ENCODE measurements at regions not wholly inside any gene's neighbourhood (a gene's known extent, or its start where the extent isn't known, plus 50 kb on each side); places are given as distances from the start of the nearest gene placed in this dataset.

- Histone ChIP-seq H3K36me3 (ENCODE audit: insufficient read depth, low read length) (no peaks in the 10 kb centered on the region), H3K9me3 (ENCODE audit: low read length) (peaks cover 3% of the 10 kb centered on the region), H3K79me2 (replicated peaks; ENCODE audit: insufficient read depth, low read length) (no peaks in the 10 kb centered on the region), H3K4me3 (ENCODE audit: low read length) (no peak overlapping the region), H3K9ac (ENCODE audit: low read length) (no peak overlapping the region), H3K27ac (ENCODE audit: low read length) (no peak overlapping the region), H3K9me2 (ENCODE audit: insufficient read depth, low read length) (no peaks in the 10 kb centered on the region), H3K27me3 (ENCODE audit: insufficient read depth, low read depth, low read length) (no peaks in the 10 kb centered on the region), H3K4me2 (ENCODE audit: low read length) (no peak overlapping the region), H4K20me1 (ENCODE audit: insufficient read depth) (no peaks in the 10 kb centered on the region), H3F3A (ENCODE audit: insufficient read depth, low read length, poor library complexity, severe bottlenecking) (no peaks in the 10 kb centered on the region), H2AFZ (ENCODE audit: low read depth, low read length) (no peak overlapping the region)
- TF ChIP-seq POLR2AphosphoS5 (IDR thresholded peaks at IDR 0.05): no peak
- no peak for TF ChIP-seq EP300 (conservative IDR thresholded peaks at IDR 0.05; ENCODE audit: poor library complexity, severe bottlenecking)
- no peak for TF ChIP-seq REST (IDR thresholded peaks at IDR 0.05; ENCODE audit: borderline replicate concordance)
- TF ChIP-seq RAD21 (conservative IDR thresholded peaks at IDR 0.05): no peak
- TF ChIP-seq SMC3 (conservative IDR thresholded peaks at IDR 0.05; ENCODE audit: poor library complexity): no peak
- no peak for TF ChIP-seq CTCF (IDR thresholded peaks at IDR 0.05; ENCODE audit: poor library complexity, severe bottlenecking)
Measured at GRCh38 chr5:98605426-98605825, 168.0 kb upstream of the RGMB start.

GRCh38 chr5:98606961-98607360 lies 166.5 kb upstream of the RGMB start:
- TF ChIP-seq EP300 (conservative IDR thresholded peaks at IDR 0.05; ENCODE audit: poor library complexity, severe bottlenecking) (no peak), EZH2 (IDR thresholded peaks at IDR 0.05; ENCODE audit: borderline replicate concordance, insufficient read depth, low read length, poor library complexity, severe bottlenecking) (no peak), POLR2AphosphoS5 (IDR thresholded peaks at IDR 0.05) (no peak), MXI1 (conservative IDR thresholded peaks at IDR 0.05; ENCODE audit: poor library complexity, severe bottlenecking) (no peak), CTCF (IDR thresholded peaks at IDR 0.05; ENCODE audit: poor library complexity, severe bottlenecking) (no peak), TAF1 (IDR thresholded peaks at IDR 0.05; ENCODE audit: low read depth) (no peak), RAD21 (conservative IDR thresholded peaks at IDR 0.05) (no peak), SMC3 (conservative IDR thresholded peaks at IDR 0.05; ENCODE audit: poor library complexity) (no peak), REST (IDR thresholded peaks at IDR 0.05; ENCODE audit: borderline replicate concordance) (no peak)
- H3K9me3 ChIP-seq (ENCODE audit: low read length): no peaks in the 10 kb centered on the region
- no peaks in the 10 kb centered on the region for H3F3A ChIP-seq (ENCODE audit: insufficient read depth, low read length, poor library complexity, severe bottlenecking)
- H3K4me3 ChIP-seq (ENCODE audit: low read length): no peak overlapping the region
- no peak overlapping the region for H2AFZ ChIP-seq (ENCODE audit: low read depth, low read length)
- H3K36me3 ChIP-seq (ENCODE audit: insufficient read depth, low read length): no peaks in the 10 kb centered on the region
- no peaks in the 10 kb centered on the region for H3K79me2 ChIP-seq (replicated peaks; ENCODE audit: insufficient read depth, low read length)
- no peaks in the 10 kb centered on the region for H3K27me3 ChIP-seq (ENCODE audit: insufficient read depth, low read depth, low read length)
- no peak overlapping the region for H3K27ac ChIP-seq (ENCODE audit: low read length)
- no peak overlapping the region for H3K4me2 ChIP-seq (ENCODE audit: low read length)
- H3K9ac ChIP-seq (ENCODE audit: low read length): no peak overlapping the region
- H3K9me2 ChIP-seq (ENCODE audit: insufficient read depth, low read length): no peaks in the 10 kb centered on the region
- H4K20me1 ChIP-seq (ENCODE audit: insufficient read depth): no peaks in the 10 kb centered on the region
